Loucy (cell line): ENCODE measurements at regions not wholly inside any gene's neighbourhood (a gene's known extent, or its start where the extent isn't known, plus 50 kb on each side); places are given as distances from the start of the nearest gene placed in this dataset.

Experiments used
- EZH2phosphoT487 ChIP-seq: fragments of 200-600 bp; IDR thresholded peaks from 2 replicates; pipeline ENCODE4 v1.6.1; 2018; ENCODE audit warnings: antibody characterized with exemption, mild to moderate bottlenecking, moderate library complexity, borderline replicate concordance
- TF ChIP-seq, protein P1 (sequence below): fragments of 200-600 bp; sonication (generic); conservative IDR thresholded peaks from 2 replicates; pipeline ENCODE4 v1.5.1; 2014; ENCODE audit warnings: mild to moderate bottlenecking, antibody characterized with exemption, low read length

DNA sequence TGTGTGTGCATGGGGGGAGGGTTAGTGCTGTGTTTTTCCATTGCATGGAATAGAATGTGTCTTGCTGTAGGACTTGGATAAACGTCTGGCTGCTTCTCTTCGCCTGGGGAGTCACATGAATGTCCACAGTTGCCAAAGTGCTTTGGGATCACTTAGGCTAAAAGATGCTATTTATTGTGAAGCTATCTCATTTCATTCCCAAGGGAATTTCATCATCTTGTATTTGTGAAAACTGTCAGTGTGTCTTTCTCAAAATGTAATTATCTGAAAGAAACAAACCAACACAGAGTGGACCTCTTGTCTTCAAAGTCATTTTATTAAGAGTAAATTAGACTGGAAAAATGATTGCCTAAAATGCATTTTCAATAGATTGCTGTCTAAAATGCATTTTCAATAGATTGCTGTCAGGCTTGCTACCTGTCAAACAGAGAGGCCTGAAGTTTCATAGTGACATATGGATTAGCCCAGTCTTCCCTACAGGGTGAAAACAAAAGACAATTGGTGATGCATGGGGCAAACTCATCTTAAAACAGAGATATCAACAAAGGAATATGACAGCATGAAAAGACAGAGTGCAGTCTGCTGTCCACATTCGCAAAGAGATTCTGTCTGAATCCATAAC is 117.1 kb upstream of the GOLIM4 start:
- TF ChIP-seq, protein P1, sequence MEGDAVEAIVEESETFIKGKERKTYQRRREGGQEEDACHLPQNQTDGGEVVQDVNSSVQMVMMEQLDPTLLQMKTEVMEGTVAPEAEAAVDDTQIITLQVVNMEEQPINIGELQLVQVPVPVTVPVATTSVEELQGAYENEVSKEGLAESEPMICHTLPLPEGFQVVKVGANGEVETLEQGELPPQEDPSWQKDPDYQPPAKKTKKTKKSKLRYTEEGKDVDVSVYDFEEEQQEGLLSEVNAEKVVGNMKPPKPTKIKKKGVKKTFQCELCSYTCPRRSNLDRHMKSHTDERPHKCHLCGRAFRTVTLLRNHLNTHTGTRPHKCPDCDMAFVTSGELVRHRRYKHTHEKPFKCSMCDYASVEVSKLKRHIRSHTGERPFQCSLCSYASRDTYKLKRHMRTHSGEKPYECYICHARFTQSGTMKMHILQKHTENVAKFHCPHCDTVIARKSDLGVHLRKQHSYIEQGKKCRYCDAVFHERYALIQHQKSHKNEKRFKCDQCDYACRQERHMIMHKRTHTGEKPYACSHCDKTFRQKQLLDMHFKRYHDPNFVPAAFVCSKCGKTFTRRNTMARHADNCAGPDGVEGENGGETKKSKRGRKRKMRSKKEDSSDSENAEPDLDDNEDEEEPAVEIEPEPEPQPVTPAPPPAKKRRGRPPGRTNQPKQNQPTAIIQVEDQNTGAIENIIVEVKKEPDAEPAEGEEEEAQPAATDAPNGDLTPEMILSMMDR, result no peak
- no peak for TF ChIP-seq EZH2phosphoT487
